Lower leg skin (tissue), 4 donors: ENCODE measurements at regions not wholly inside any gene's neighbourhood (a gene's known extent, or its start where the extent isn't known, plus 50 kb on each side); places are given as distances from the start of the nearest gene placed in this dataset.
A peak's percentile ranks its signal among the peaks of the same experiment; 100 is the strongest.

Experiments used
- DNase-seq, 2 donors: peaks; one replicate each; pipeline ENCODE4 v3.0.0-alpha.2; 2019; ENCODE audit warnings: low spot score in 2 of 2
- H3K4me3 ChIP-seq: fragments of 200-600 bp; sonication (generic); 2 replicates; pipeline ENCODE4 v1.5.1; 2017; ENCODE audit warnings: mild to moderate bottlenecking, low read depth; ENCODE audit not compliant: poor library complexity, severe bottlenecking
- POLR2A ChIP-seq, 2 donors: fragments of 450-650 bp; IDR thresholded peaks; one replicate each; pipeline ENCODE4 v1.6.1; 2016 to 2017; ENCODE audit warnings: antibody characterized with exemption in 2 of 2, mild to moderate bottlenecking in 1 of 2, moderate library complexity in 1 of 2
- WGBS, 2 donors: methylation state at CpG; one replicate each; pipeline ENCODE4 v1.1.5; 2018; 5-methylcytosine and 5-hydroxymethylcytosine counted together
- intact Hi-C: fragments of 100-400 bp; cut with DNase I; formaldehyde crosslinking; loops from one replicate; pipeline ENCODE4 v1.15.0; 2023; ENCODE audit warnings: low total_unique reads
- TF ChIP-seq, protein P1 (sequence below), 3 donors: fragments of 450-650 bp; IDR thresholded peaks; one replicate each; pipeline ENCODE4 v1.5.1; 2016; ENCODE audit warnings: antibody characterized with exemption in 3 of 3, mild to moderate bottlenecking in 3 of 3, moderate library complexity in 2 of 3

DNA sequence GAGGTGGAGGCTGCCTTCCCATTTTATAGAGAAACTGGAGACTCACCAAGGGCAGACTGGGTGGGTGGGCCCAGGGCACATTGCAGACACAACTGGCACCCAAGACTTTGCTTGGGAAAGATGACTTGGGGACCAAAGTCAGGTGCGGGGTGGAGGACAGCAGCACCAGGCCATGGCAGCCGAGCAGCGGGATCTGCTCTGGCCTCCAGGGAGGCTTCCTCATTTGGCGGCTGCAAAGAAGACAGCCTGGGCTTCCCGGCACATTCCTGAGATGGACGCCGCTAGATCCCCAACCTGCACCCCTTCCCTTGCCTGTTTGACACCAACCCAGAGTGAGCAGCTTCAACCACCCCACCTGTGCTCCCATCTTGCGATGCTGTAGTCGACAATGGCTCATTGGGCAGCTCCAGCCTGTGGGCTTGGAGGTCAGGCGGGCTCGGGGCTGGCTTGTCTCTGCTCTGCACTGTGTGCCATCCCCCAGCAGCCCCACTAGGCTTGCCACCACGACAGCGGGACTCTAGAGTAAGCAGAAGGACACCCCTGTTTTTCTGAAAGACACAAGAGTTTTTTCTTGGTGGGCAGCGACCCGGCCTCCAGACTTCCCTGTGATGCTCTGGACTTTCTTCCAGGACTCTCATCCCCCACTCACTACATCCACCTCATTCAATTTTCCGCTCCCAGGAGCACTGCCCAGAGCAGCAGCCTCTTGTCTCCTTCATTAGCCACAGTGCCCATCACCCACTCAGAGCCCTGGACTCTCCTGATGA is 184.9 kb upstream of the CST7 start:
- H3K4me3 ChIP-seq: no peak overlapping the region
- TF ChIP-seq POLR2A (IDR thresholded peaks at IDR 0.05): no peak
- TF ChIP-seq, protein P1, sequence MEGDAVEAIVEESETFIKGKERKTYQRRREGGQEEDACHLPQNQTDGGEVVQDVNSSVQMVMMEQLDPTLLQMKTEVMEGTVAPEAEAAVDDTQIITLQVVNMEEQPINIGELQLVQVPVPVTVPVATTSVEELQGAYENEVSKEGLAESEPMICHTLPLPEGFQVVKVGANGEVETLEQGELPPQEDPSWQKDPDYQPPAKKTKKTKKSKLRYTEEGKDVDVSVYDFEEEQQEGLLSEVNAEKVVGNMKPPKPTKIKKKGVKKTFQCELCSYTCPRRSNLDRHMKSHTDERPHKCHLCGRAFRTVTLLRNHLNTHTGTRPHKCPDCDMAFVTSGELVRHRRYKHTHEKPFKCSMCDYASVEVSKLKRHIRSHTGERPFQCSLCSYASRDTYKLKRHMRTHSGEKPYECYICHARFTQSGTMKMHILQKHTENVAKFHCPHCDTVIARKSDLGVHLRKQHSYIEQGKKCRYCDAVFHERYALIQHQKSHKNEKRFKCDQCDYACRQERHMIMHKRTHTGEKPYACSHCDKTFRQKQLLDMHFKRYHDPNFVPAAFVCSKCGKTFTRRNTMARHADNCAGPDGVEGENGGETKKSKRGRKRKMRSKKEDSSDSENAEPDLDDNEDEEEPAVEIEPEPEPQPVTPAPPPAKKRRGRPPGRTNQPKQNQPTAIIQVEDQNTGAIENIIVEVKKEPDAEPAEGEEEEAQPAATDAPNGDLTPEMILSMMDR (IDR thresholded peaks at IDR 0.05): no peak
- peak in 1 of 2 donors; percentile 57 for DNase-seq
- intact Hi-C loops: no loop called here
- WGBS, 2 donors: 92 to 97% methylated on average over 16 of the region's 16 CpGs

DNA sequence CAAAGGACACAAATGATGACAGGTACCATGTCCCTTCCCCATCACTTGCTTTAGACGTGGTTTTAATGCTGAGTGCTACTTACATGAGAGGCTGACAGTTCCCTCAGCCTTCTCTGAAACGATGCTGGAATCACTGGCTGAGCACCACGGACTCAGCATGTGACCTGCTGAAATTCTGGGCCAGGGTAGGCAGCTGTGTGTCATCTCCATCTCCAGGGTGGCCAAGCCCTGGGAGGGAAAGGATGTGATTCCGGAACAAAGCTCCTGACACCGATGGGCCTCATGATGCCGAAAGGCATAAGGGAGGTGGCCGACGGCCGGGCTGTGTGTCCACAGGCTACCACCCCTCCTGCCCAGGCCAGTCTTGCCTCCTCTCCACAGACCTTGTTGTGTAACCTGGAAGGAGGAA is 184.3 kb upstream of the CST7 start:
- intact Hi-C loops: no loop called here
- DNase-seq: peak in 1 of 2 donors; percentile 72
- H3K4me3 ChIP-seq: no peak overlapping the region
- 64 to 68% methylated on average over 9 of the region's 9 CpGs for WGBS, 2 donors
- TF ChIP-seq POLR2A (IDR thresholded peaks at IDR 0.05): no peak
- TF ChIP-seq, protein P1 (IDR thresholded peaks at IDR 0.05): no peak

DNA sequence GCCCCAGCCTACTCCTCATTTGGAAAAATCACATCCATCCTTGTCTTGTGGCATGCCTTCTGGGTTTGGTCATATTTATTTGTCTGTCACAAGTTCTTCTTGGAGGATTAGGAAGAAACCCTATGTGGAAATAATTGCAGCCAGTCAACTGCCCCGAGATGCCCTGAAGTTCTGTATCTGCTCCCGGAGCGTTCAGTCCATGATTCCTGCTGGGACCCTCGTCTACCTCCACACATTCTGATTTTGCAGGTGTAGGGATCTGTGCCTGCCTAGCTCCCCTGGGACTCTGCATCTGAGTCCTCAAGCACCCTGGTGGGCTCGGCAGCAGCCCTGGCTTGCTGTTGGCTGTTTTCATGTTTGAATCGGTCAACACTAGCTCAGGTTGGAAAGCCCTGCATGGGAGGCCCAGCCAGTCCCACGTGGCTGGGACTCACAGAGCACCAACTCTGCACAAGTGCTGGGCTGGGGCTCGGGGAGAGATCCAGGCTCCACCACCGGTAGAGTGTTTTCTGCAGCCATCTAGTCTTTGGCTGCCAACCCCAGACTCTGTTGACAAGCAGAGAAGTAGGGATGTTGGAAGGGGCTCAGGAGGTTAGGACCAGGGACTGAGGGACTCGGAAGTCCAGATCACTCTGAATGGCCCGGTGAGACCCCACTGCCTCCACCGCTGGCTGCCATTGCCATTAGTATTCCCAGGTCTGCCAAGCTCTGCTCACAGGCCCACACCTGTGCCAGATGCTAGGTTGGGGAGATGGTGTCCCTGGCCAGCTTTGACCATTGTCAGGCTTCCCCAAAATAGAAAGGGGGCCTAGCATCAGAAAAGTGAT is 183.5 kb upstream of the CST7 start:
- TF ChIP-seq, protein P1 (IDR thresholded peaks at IDR 0.05): no peak
- no peak for TF ChIP-seq POLR2A (IDR thresholded peaks at IDR 0.05)
- WGBS, 2 donors: 72 to 79% methylated on average over 12 of the region's 12 CpGs

DNA sequence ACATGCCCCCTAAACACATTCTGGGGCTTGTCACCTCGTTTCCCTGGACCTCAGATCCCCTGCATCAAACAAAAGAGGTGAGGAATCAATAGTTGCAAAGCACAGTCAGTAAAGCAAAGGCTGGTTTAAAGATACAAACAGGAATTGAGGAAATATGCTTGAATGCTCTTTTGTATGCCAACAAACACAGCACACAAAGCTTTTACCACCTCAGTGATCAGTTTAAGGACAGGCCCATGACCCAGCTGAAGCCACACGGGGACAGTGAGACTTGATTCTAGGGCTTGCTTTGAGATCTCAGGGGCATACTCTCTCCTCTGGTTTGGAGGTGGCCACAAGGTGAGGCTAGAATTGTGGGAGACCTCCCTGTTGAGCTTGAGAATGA is 182.9 kb upstream of the CST7 start:
- TF ChIP-seq, protein P1 (IDR thresholded peaks at IDR 0.05): no peak
- TF ChIP-seq POLR2A (IDR thresholded peaks at IDR 0.05): no peak
- WGBS, 2 donors: 71 to 85% methylated on average over 2 of the region's 2 CpGs
- intact Hi-C loops: no loop called here
- peak in 1 of 2 donors; percentile 17 for DNase-seq
- no peak overlapping the region for H3K4me3 ChIP-seq

More for the DNA sequence above, 183.5 kb upstream of the CST7 start:
- DNase-seq: peak in 1 of 2 donors; percentile 49
- no peak overlapping the region for H3K4me3 ChIP-seq
- intact Hi-C loops: no loop called here

DNA sequence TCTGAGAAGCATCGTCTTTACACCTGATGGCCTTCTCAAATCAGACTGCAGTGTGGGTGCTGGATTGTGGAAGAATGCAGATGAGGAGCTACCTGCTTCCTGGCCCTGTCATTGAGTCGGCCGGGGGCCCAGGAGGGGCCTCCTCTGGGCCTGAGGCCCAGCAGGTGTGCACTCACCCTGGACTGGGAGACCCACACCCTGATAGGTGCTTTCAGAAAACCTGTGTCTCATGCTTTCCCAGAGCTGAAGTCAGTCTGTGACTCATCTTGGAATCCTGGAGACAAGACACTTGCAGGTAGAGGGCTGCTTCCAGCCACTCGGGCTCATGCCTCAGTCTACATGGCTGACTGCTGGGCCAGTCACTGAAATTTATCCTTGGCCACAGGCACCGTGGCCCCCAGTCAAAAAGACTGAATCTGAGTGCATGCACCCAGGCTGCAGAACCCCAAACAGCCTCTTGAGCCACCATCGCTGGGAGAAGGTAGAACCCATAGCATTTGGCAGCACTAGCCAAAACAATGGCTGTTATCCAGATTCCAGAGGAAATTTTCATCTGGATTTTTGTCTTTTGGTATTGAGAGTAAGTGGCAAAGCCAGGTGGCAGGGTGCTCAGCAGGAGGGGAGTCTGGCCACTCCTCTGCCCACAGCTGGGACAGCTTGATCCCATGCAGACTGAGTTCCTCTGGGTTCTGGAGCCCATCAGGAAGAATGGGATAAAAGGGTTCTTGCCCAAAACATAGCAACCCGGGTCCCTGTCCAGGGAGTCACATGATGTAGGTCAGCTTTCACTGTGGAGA is 182.0 kb upstream of the CST7 start:
- no peak for TF ChIP-seq POLR2A (IDR thresholded peaks at IDR 0.05)
- TF ChIP-seq, protein P1 (IDR thresholded peaks at IDR 0.05): no peak
- intact Hi-C loops: no loop called here
- no peak overlapping the region for H3K4me3 ChIP-seq
- 77 to 85% methylated on average over 6 to 7 of the region's 7 CpGs for WGBS, 2 donors
- DNase-seq: peak in 1 of 2 donors; percentile 72
